IMR-90 (cell line): ENCODE measurements at regions not wholly inside any gene's neighbourhood (a gene's known extent, or its start where the extent isn't known, plus 50 kb on each side); places are given as distances from the start of the nearest gene placed in this dataset.

Experiments used
- ATAC-seq: fragments of 200-7000 bp; cut with Tn5 transposase; 2 replicates; pipeline ENCODE4 v1.9.1; 2020; ENCODE audit warnings: low read depth, mild to moderate bottlenecking, moderate library complexity
- BruUV-seq: library from RNA; stranded (reverse); fragments of 400-500 nt; replicated peaks from 2 replicates; lab custom pipeline; 2021; lab: Mats Ljungman, UMichigan
- CTCF ChIA-PET: fragments of 300-600 bp; formaldehyde crosslinking; extraction: SDS; loops from one replicate; lab custom pipeline; 2021; ENCODE audit warnings: antibody characterized with exemption; lab: Yijun Ruan, JAX
- POLR2A ChIA-PET: fragments of 300-600 bp; sonication (Branson Sonifier 250); formaldehyde crosslinking; loops from one replicate; lab custom pipeline; 2022; ENCODE audit warnings: antibody characterized with exemption; ENCODE audit not compliant: unreplicated experiment; lab: Charles Lee
- DNase-seq: peaks from one replicate; pipeline ENCODE4 v3.0.0; 2013
- H2AFZ ChIP-seq: replicated peaks from 2 replicates; pipeline ENCODE3; 2013; ENCODE audit warnings: low read length, mild to moderate bottlenecking; ENCODE audit not compliant: poor library complexity
- H2AK5ac ChIP-seq: 2 replicates; pipeline ENCODE4 v1.6.1; 2013; ENCODE audit warnings: low read depth, low read length, inconsistent platforms
- H2AK9ac ChIP-seq: replicated peaks from 2 replicates; pipeline ENCODE3; 2013; ENCODE audit warnings: mild to moderate bottlenecking, low read depth, low read length, moderate library complexity; ENCODE audit not compliant: poor library complexity
- H2BK120ac ChIP-seq: 2 replicates; pipeline ENCODE4 v1.6.1; 2013; ENCODE audit warnings: low read depth, low read length, inconsistent platforms
- H2BK15ac ChIP-seq: 3 replicates; pipeline ENCODE4 v1.6.1; 2013; ENCODE audit warnings: low read depth, low read length, inconsistent platforms
- H2BK20ac ChIP-seq: 2 replicates; pipeline ENCODE4 v1.6.1; 2013; ENCODE audit warnings: low read depth, mild to moderate bottlenecking, inconsistent platforms, low read length, moderate library complexity
- H2BK5ac ChIP-seq: 2 replicates; pipeline ENCODE4 v1.6.1; 2013; ENCODE audit warnings: mild to moderate bottlenecking, low read depth, low read length, inconsistent platforms; ENCODE audit not compliant: poor library complexity, severe bottlenecking
- H3K14ac ChIP-seq: replicated peaks from 2 replicates; pipeline ENCODE4 v1.6.1; 2013; ENCODE audit warnings: low read depth, low read length, inconsistent platforms
- H3K18ac ChIP-seq: 2 replicates; pipeline ENCODE4 v1.6.1; 2013; ENCODE audit warnings: low read depth, low read length, control low read depth
- H3K23ac ChIP-seq: 2 replicates; pipeline ENCODE4 v1.6.1; 2013; ENCODE audit warnings: low read depth, low read length, inconsistent platforms
- H3K27ac ChIP-seq: 2 replicates; pipeline ENCODE4 v1.5.1; 2013; ENCODE audit warnings: mild to moderate bottlenecking, control low read depth, low read length; ENCODE audit not compliant: insufficient read depth
- H3K27me3 ChIP-seq: 2 replicates; pipeline ENCODE4 v1.6.1; 2013; ENCODE audit warnings: low read length; ENCODE audit not compliant: control insufficient read depth, insufficient read depth
- H3K36me3 ChIP-seq: 2 replicates; pipeline ENCODE4 v1.6.1; 2013; ENCODE audit warnings: low read length, mixed read lengths; ENCODE audit not compliant: control insufficient read depth, insufficient read depth
- H3K4ac ChIP-seq: 2 replicates; pipeline ENCODE4 v1.6.1; 2013; ENCODE audit warnings: low read depth, low read length, inconsistent platforms
- H3K4me1 ChIP-seq: 2 replicates; pipeline ENCODE4 v1.6.1; 2013; ENCODE audit warnings: low read length, mixed read lengths; ENCODE audit not compliant: control insufficient read depth, insufficient read depth
- H3K4me2 ChIP-seq: 2 replicates; pipeline ENCODE4 v1.6.1; 2013; ENCODE audit warnings: low read depth, mild to moderate bottlenecking, control low read depth, low read length, moderate library complexity
- H3K4me3 ChIP-seq: 2 replicates; pipeline ENCODE4 v1.5.1; 2013; ENCODE audit warnings: low read depth, mild to moderate bottlenecking, control low read depth, low read length, moderate library complexity; ENCODE audit not compliant: insufficient read depth
- H3K56ac ChIP-seq: 2 replicates; pipeline ENCODE4 v1.6.1; 2013; ENCODE audit warnings: low read length, inconsistent platforms; ENCODE audit not compliant: insufficient read depth; ENCODE audit errors: extremely low read depth
- H3K79me1 ChIP-seq, 2 experiments: 2 replicates each; pipeline ENCODE4 v1.6.1; 2013; ENCODE audit warnings: low read length in 2 of 2, inconsistent platforms in 1 of 2, low read depth in 1 of 2
- H3K9ac ChIP-seq: 2 replicates; pipeline ENCODE4 v1.6.1; 2013; ENCODE audit warnings: low read depth, low read length, control low read depth
- H3K9me1 ChIP-seq: 2 replicates; pipeline ENCODE4 v1.6.1; 2013; ENCODE audit warnings: low read length, inconsistent platforms; ENCODE audit not compliant: insufficient read depth
- H3K9me3 ChIP-seq: 2 replicates; pipeline ENCODE4 v1.6.1; 2013; ENCODE audit warnings: low read length; ENCODE audit not compliant: control insufficient read depth, insufficient read depth
- H4K20me1 ChIP-seq: 2 replicates; pipeline ENCODE4 v1.6.1; 2013; ENCODE audit warnings: low read length, inconsistent platforms; ENCODE audit not compliant: insufficient read depth
- H4K5ac ChIP-seq: 2 replicates; pipeline ENCODE4 v1.6.1; 2013; ENCODE audit warnings: mild to moderate bottlenecking, low read depth, low read length, control low read depth
- H4K8ac ChIP-seq, 2 experiments: 2 replicates each; pipeline ENCODE4 v1.6.1; 2013; ENCODE audit warnings: low read depth in 2 of 2, low read length in 2 of 2, control low read depth in 1 of 2, inconsistent platforms in 1 of 2
- H4K91ac ChIP-seq: 2 replicates; pipeline ENCODE4 v1.6.1; 2013; ENCODE audit warnings: low read depth, low read length, inconsistent platforms; ENCODE audit not compliant: insufficient read depth
- BHLHE40 ChIP-seq: fragments of 150-350 bp; IDR thresholded peaks from 2 replicates; pipeline ENCODE4 v1.6.1; 2016; ENCODE audit warnings: mild to moderate bottlenecking, low read depth, low read length
- CEBPB ChIP-seq: IDR thresholded peaks from 2 replicates; pipeline ENCODE4 v1.6.1; 2012; ENCODE audit warnings: low read depth, low read length, improper control_type of control experiment
- CHD1 ChIP-seq: IDR thresholded peaks from 2 replicates; pipeline ENCODE4 v1.6.1; 2012; ENCODE audit warnings: low read depth, low read length, improper control_type of control experiment
- CTCF ChIP-seq: conservative IDR thresholded peaks from 2 replicates; pipeline ENCODE4 v1.5.1; 2012; ENCODE audit warnings: mild to moderate bottlenecking, low read depth, low read length, improper control_type of control experiment
- ELK1 ChIP-seq: fragments of 150-350 bp; IDR thresholded peaks from 2 replicates; pipeline ENCODE4 v1.6.1; 2016; ENCODE audit warnings: low read depth, mild to moderate bottlenecking, low read length, moderate library complexity, borderline replicate concordance
- FOS ChIP-seq: fragments of 150-350 bp; IDR thresholded peaks from 2 replicates; pipeline ENCODE4 v1.6.1; 2016; ENCODE audit warnings: low read depth, low read length
- MAFK ChIP-seq: IDR thresholded peaks from 2 replicates; pipeline ENCODE4 v1.6.1; 2012; ENCODE audit warnings: low read depth, low read length, improper control_type of control experiment
- MAZ ChIP-seq: IDR thresholded peaks from 2 replicates; pipeline ENCODE4 v1.6.1; 2012; ENCODE audit warnings: low read depth, mild to moderate bottlenecking, low read length, improper control_type of control experiment, moderate library complexity, borderline replicate concordance
- MXI1 ChIP-seq: IDR thresholded peaks from 2 replicates; pipeline ENCODE4 v1.6.1; 2012; ENCODE audit warnings: low read depth, mild to moderate bottlenecking, low read length, moderate library complexity, borderline replicate concordance
- NFE2L2 ChIP-seq: fragments of 150-350 bp; IDR thresholded peaks from 2 replicates; pipeline ENCODE4 v1.6.1; 2016; ENCODE audit warnings: low read depth, mild to moderate bottlenecking, low read length
- POLR2A ChIP-seq: IDR thresholded peaks from 2 replicates; pipeline ENCODE4 v1.6.1; 2012; ENCODE audit warnings: mild to moderate bottlenecking, low read depth, low read length
- RAD21 ChIP-seq: IDR thresholded peaks from 2 replicates; pipeline ENCODE4 v1.6.1; 2012; ENCODE audit warnings: low read length, improper control_type of control experiment
- RCOR1 ChIP-seq: IDR thresholded peaks from 2 replicates; pipeline ENCODE4 v1.6.1; 2012; ENCODE audit warnings: mild to moderate bottlenecking, low read length, improper control_type of control experiment; ENCODE audit not compliant: insufficient replicate concordance
- RFX5 ChIP-seq: IDR thresholded peaks from 2 replicates; pipeline ENCODE4 v1.8.0; 2012; ENCODE audit warnings: low read depth, mild to moderate bottlenecking, low read length, moderate library complexity
- SMC3 ChIP-seq: fragments of 150-350 bp; IDR thresholded peaks from 2 replicates; pipeline ENCODE4 v1.6.1; 2016; ENCODE audit warnings: low read depth, mild to moderate bottlenecking, antibody characterized with exemption, low read length, moderate library complexity
- USF2 ChIP-seq: fragments of 150-350 bp; IDR thresholded peaks from 2 replicates; pipeline ENCODE4 v1.6.1; 2017; ENCODE audit warnings: mild to moderate bottlenecking, antibody characterized with exemption, low read length, low read depth
- WGBS, 2 experiments: methylation state at CpG; one replicate each; pipeline versions ENCODE4 v1.1.5 to v1.1.7; 2013; ENCODE audit warnings: missing lambda C conversion rate in 2 of 2; ENCODE audit not compliant: insufficient read length in 1 of 2; ENCODE audit errors: extremely low coverage in 2 of 2; 5-methylcytosine and 5-hydroxymethylcytosine counted together
- dilution Hi-C: fragments of 300-500 bp; cut with HindIII; formaldehyde crosslinking; loops from one replicate; pipeline ENCODE4 v1.14.3; 2018; ENCODE audit warnings: low sequenced_read_pairs; ENCODE audit not compliant: unreplicated experiment
- in situ Hi-C: fragments of 300-500 bp; cut with MboI; formaldehyde crosslinking; loops from 3 replicates; pipeline ENCODE4 v1.14.3; 2019; ENCODE audit warnings: low sequenced_read_pairs, inconsistent platforms, mixed read lengths
- intact Hi-C: fragments of 100-400 bp; cut with micrococcal nuclease; formaldehyde crosslinking; loops from 2 replicates; pipeline ENCODE4 v1.10.0; 2022

GRCh38 chr5:8213701-8214240, 344.8 kb downstream of the MTRR start:
- no peak overlapping the region for H4K91ac ChIP-seq
- no peak overlapping the region for H3K4me3 ChIP-seq
- intact Hi-C loops, result no loop called here
- no peak overlapping the region for H3K14ac ChIP-seq
- no peak overlapping the region for H3K27ac ChIP-seq
- H3K56ac ChIP-seq, result no peak overlapping the region
- H2AK5ac ChIP-seq, result no peak overlapping the region
- TF ChIP-seq FOS, result no peak
- no peak for TF ChIP-seq SMC3
- TF ChIP-seq CHD1, result no peak
- no peak for TF ChIP-seq POLR2A
- no peak for TF ChIP-seq ELK1
- no peak for TF ChIP-seq MXI1
- TF ChIP-seq RCOR1, result no peak
- TF ChIP-seq CTCF, result no peak
- no peak for TF ChIP-seq CEBPB
- no peak for TF ChIP-seq MAZ
- TF ChIP-seq RAD21, result no peak
- no peak for TF ChIP-seq USF2
- no peak for TF ChIP-seq RFX5
- TF ChIP-seq NFE2L2, result no peak
- TF ChIP-seq MAFK, result no peak
- TF ChIP-seq BHLHE40, result no peak
- H2BK15ac ChIP-seq, result no peak overlapping the region
- H2AK9ac ChIP-seq, result no peak overlapping the region
- no peaks in the 10 kb centered on the region for H3K27me3 ChIP-seq
- H3K9me1 ChIP-seq, result no peaks in the 10 kb centered on the region
- H3K4ac ChIP-seq, result no peak overlapping the region
- H3K79me1 ChIP-seq, result no peaks in the 10 kb centered on the region
- ChIA-PET POLR2A (no interaction called here), CTCF (no interaction called here)
- no peak overlapping the region for H4K5ac ChIP-seq
- H3K36me3 ChIP-seq, result no peaks in the 10 kb centered on the region
- no peak overlapping the region for H2AFZ ChIP-seq
- H2BK5ac ChIP-seq, result no peak overlapping the region
- ATAC-seq (no peak), DNase-seq (no peak)
- dilution Hi-C loops, result no loop called here
- no TSS peak for BruUV-seq
- H3K23ac ChIP-seq, result no peak overlapping the region
- no peak overlapping the region for H4K8ac ChIP-seq
- H3K18ac ChIP-seq, result no peak overlapping the region
- no peak overlapping the region for H3K4me2 ChIP-seq
- H2BK120ac ChIP-seq, result no peak overlapping the region
- no peaks in the 10 kb centered on the region for H3K9me3 ChIP-seq
- no peak overlapping the region for H3K9ac ChIP-seq
- no peaks in the 10 kb centered on the region for H3K4me1 ChIP-seq
- H2BK20ac ChIP-seq, result no peak overlapping the region
- 20% methylated on average over 1 of the region's 7 CpGs; no CpG with 5 or more reads in 1 of the 2 experiments for WGBS, 2 experiments
- in situ Hi-C loops, result no loop called here
- no peaks in the 10 kb centered on the region for H4K20me1 ChIP-seq
